ENCODE measurements at regions not wholly inside any gene's neighbourhood (a gene's known extent, or its start where the extent isn't known, plus 50 kb on each side); places are given as distances from the start of the nearest gene placed in this dataset.

- no peaks in the 10 kb centered on the region for H3K9me3 Mint-ChIP-seq
- H3K4me3 Mint-ChIP-seq: no peak overlapping the region
- DNase-seq (no peak), ATAC-seq (no peak)
- no peaks in the 10 kb centered on the region for H3K4me1 Mint-ChIP-seq (ENCODE audit: low read depth)
- H3K27me3 Mint-ChIP-seq (ENCODE audit: low read depth): no peaks in the 10 kb centered on the region
- H3K36me3 Mint-ChIP-seq (ENCODE audit: insufficient read depth): no peaks in the 10 kb centered on the region
Observed at GRCh38 chrX:22325096-22325495, 52.4 kb downstream of the CBLL2 start.

GRCh38 chrX:22329783-22330182 is 57.1 kb downstream of the CBLL2 start:
- no peak for DNase-seq

GRCh38 chrX:22338740-22339139 is 66.0 kb downstream of the CBLL2 start:
- Mint-ChIP-seq H3K4me3 (no peak overlapping the region), H3K36me3 (ENCODE audit: insufficient read depth) (no peaks in the 10 kb centered on the region), H3K9me3 (no peaks in the 10 kb centered on the region), H3K27me3 (ENCODE audit: low read depth) (no peaks in the 10 kb centered on the region), H3K4me1 (ENCODE audit: low read depth) (no peaks in the 10 kb centered on the region)
- ATAC-seq: no peak
- no peak for DNase-seq

More at GRCh38 chrX:22329783-22330182, 57.1 kb downstream of the CBLL2 start:
- Mint-ChIP-seq H3K27me3 (ENCODE audit: low read depth) (no peaks in the 10 kb centered on the region), H3K9me3 (no peaks in the 10 kb centered on the region), H3K4me1 (ENCODE audit: low read depth) (no peaks in the 10 kb centered on the region), H3K4me3 (no peak overlapping the region), H3K36me3 (ENCODE audit: insufficient read depth) (no peaks in the 10 kb centered on the region)
- ATAC-seq: no peak

- no peak overlapping the region for H3K4me3 Mint-ChIP-seq
- DNase-seq (no peak), ATAC-seq (no peak)
- H3K9me3 Mint-ChIP-seq: no peaks in the 10 kb centered on the region
- H3K27me3 Mint-ChIP-seq (ENCODE audit: low read depth): no peaks in the 10 kb centered on the region
- H3K36me3 Mint-ChIP-seq (ENCODE audit: insufficient read depth): no peaks in the 10 kb centered on the region
- no peaks in the 10 kb centered on the region for H3K4me1 Mint-ChIP-seq (ENCODE audit: low read depth)
Observed at GRCh38 chrX:22339459-22339858, 66.7 kb downstream of the CBLL2 start.

- ATAC-seq (no peak), DNase-seq (no peak)
- no peaks in the 10 kb centered on the region for H3K4me1 Mint-ChIP-seq (ENCODE audit: low read depth)
- no peak overlapping the region for H3K4me3 Mint-ChIP-seq
- no peaks in the 10 kb centered on the region for H3K9me3 Mint-ChIP-seq
- H3K36me3 Mint-ChIP-seq (ENCODE audit: insufficient read depth): no peaks in the 10 kb centered on the region
- no peaks in the 10 kb centered on the region for H3K27me3 Mint-ChIP-seq (ENCODE audit: low read depth)
Observed at GRCh38 chrX:22340022-22340616, 67.4 kb downstream of the CBLL2 start.

GRCh38 chrX:22343192-22343591 is 70.5 kb downstream of the CBLL2 start:
- no peaks in the 10 kb centered on the region for H3K27me3 Mint-ChIP-seq (ENCODE audit: low read depth)
- no peak for DNase-seq
- H3K4me3 Mint-ChIP-seq: no peak overlapping the region
- no peaks in the 10 kb centered on the region for H3K4me1 Mint-ChIP-seq (ENCODE audit: low read depth)
- H3K9me3 Mint-ChIP-seq: no peaks in the 10 kb centered on the region
- no peak for ATAC-seq
- H3K36me3 Mint-ChIP-seq (ENCODE audit: insufficient read depth): no peaks in the 10 kb centered on the region

- Mint-ChIP-seq H3K4me3 (no peak overlapping the region), H3K27me3 (ENCODE audit: low read depth) (no peaks in the 10 kb centered on the region), H3K36me3 (ENCODE audit: insufficient read depth) (no peaks in the 10 kb centered on the region), H3K4me1 (ENCODE audit: low read depth) (no peaks in the 10 kb centered on the region), H3K9me3 (no peaks in the 10 kb centered on the region)
- ATAC-seq (no peak), DNase-seq (no peak)
Observed at GRCh38 chrX:22345884-22346283, 73.2 kb downstream of the CBLL2 start.

GRCh38 chrX:22347491-22347890 is 74.8 kb downstream of the CBLL2 start:
- Mint-ChIP-seq H3K27me3 (ENCODE audit: low read depth) (no peaks in the 10 kb centered on the region), H3K9me3 (no peaks in the 10 kb centered on the region), H3K4me3 (no peak overlapping the region), H3K36me3 (ENCODE audit: insufficient read depth) (no peaks in the 10 kb centered on the region), H3K4me1 (ENCODE audit: low read depth) (no peaks in the 10 kb centered on the region)
- DNase-seq (no peak), ATAC-seq (no peak)

GRCh38 chrX:22349116-22349515 is 76.4 kb downstream of the CBLL2 start:
- ATAC-seq: no peak
- H3K36me3 Mint-ChIP-seq (ENCODE audit: insufficient read depth): no peaks in the 10 kb centered on the region
- no peaks in the 10 kb centered on the region for H3K27me3 Mint-ChIP-seq (ENCODE audit: low read depth)
- no peak overlapping the region for H3K4me3 Mint-ChIP-seq
- no peaks in the 10 kb centered on the region for H3K9me3 Mint-ChIP-seq
- no peak for DNase-seq
- no peaks in the 10 kb centered on the region for H3K4me1 Mint-ChIP-seq (ENCODE audit: low read depth)

GRCh38 chrX:22351076-22351475 is 78.4 kb downstream of the CBLL2 start:
- Mint-ChIP-seq H3K4me3 (no peak overlapping the region), H3K36me3 (ENCODE audit: insufficient read depth) (no peaks in the 10 kb centered on the region), H3K4me1 (ENCODE audit: low read depth) (no peaks in the 10 kb centered on the region), H3K9me3 (no peaks in the 10 kb centered on the region), H3K27me3 (ENCODE audit: low read depth) (no peaks in the 10 kb centered on the region)
- ATAC-seq (no peak), DNase-seq (no peak)

GRCh38 chrX:22351966-22352365 is 79.3 kb downstream of the CBLL2 start:
- no peak for DNase-seq
- no peaks in the 10 kb centered on the region for H3K36me3 Mint-ChIP-seq (ENCODE audit: insufficient read depth)
- no peak for ATAC-seq
- H3K9me3 Mint-ChIP-seq: no peaks in the 10 kb centered on the region
- no peaks in the 10 kb centered on the region for H3K27me3 Mint-ChIP-seq (ENCODE audit: low read depth)
- no peaks in the 10 kb centered on the region for H3K4me1 Mint-ChIP-seq (ENCODE audit: low read depth)
- H3K4me3 Mint-ChIP-seq: no peak overlapping the region

GRCh38 chrX:22357621-22358020 is 84.9 kb downstream of the CBLL2 start:
- Mint-ChIP-seq H3K36me3 (ENCODE audit: insufficient read depth) (no peaks in the 10 kb centered on the region), H3K4me3 (no peak overlapping the region), H3K27me3 (ENCODE audit: low read depth) (no peaks in the 10 kb centered on the region), H3K9me3 (no peaks in the 10 kb centered on the region), H3K4me1 (ENCODE audit: low read depth) (no peaks in the 10 kb centered on the region)
- no peak for ATAC-seq
- DNase-seq: no peak

- H3K36me3 Mint-ChIP-seq (ENCODE audit: insufficient read depth): no peaks in the 10 kb centered on the region
- no peaks in the 10 kb centered on the region for H3K4me1 Mint-ChIP-seq (ENCODE audit: low read depth)
- H3K27me3 Mint-ChIP-seq (ENCODE audit: low read depth): no peaks in the 10 kb centered on the region
- no peak overlapping the region for H3K4me3 Mint-ChIP-seq
- no peak for ATAC-seq
- no peaks in the 10 kb centered on the region for H3K9me3 Mint-ChIP-seq
- DNase-seq: no peak
Observed at GRCh38 chrX:22360129-22360528, 87.4 kb downstream of the CBLL2 start.

- Mint-ChIP-seq H3K4me1 (ENCODE audit: low read depth) (no peaks in the 10 kb centered on the region), H3K4me3 (no peak overlapping the region), H3K27me3 (ENCODE audit: low read depth) (no peaks in the 10 kb centered on the region), H3K36me3 (ENCODE audit: insufficient read depth) (no peaks in the 10 kb centered on the region), H3K9me3 (no peaks in the 10 kb centered on the region)
- no peak for DNase-seq
- no peak for ATAC-seq
Observed at GRCh38 chrX:22365460-22365859, 92.7 kb downstream of the CBLL2 start.

- DNase-seq: no peak
- H3K9me3 Mint-ChIP-seq: no peaks in the 10 kb centered on the region
- ATAC-seq: no peak
- no peaks in the 10 kb centered on the region for H3K4me1 Mint-ChIP-seq (ENCODE audit: low read depth)
- H3K36me3 Mint-ChIP-seq (ENCODE audit: insufficient read depth): no peaks in the 10 kb centered on the region
- no peak overlapping the region for H3K4me3 Mint-ChIP-seq
- H3K27me3 Mint-ChIP-seq (ENCODE audit: low read depth): no peaks in the 10 kb centered on the region
Observed at GRCh38 chrX:22366166-22366702, 93.5 kb downstream of the CBLL2 start.

GRCh38 chrX:22366906-22367305 is 94.2 kb downstream of the CBLL2 start:
- H3K4me3 Mint-ChIP-seq: no peak overlapping the region
- H3K36me3 Mint-ChIP-seq (ENCODE audit: insufficient read depth): no peaks in the 10 kb centered on the region
- no peak for ATAC-seq
- DNase-seq: no peak
- H3K4me1 Mint-ChIP-seq (ENCODE audit: low read depth): no peaks in the 10 kb centered on the region
- H3K27me3 Mint-ChIP-seq (ENCODE audit: low read depth): no peaks in the 10 kb centered on the region
- H3K9me3 Mint-ChIP-seq: no peaks in the 10 kb centered on the region
